HEK293 (cell line): ENCODE measurements at regions not wholly inside any gene's neighbourhood (a gene's known extent, or its start where the extent isn't known, plus 50 kb on each side); places are given as distances from the start of the nearest gene placed in this dataset.
"Not testable (repeated sequence)": the region's sequence is repeated elsewhere in the genome, so short reads cannot be mapped to it uniquely, and the experiment has no call there.

Experiments used
- FEZF1 ChIP-seq: fragments of 450-650 bp; formaldehyde crosslinking; IDR thresholded peaks from 2 replicates; pipeline ENCODE4 v1.5.1; 2016; ENCODE audit warnings: missing biosample characterization, missing genetic modification characterization
- OVOL3 ChIP-seq: fragments of 450-650 bp; formaldehyde crosslinking; IDR thresholded peaks from 2 replicates; pipeline ENCODE4 v1.5.1; 2016; ENCODE audit warnings: missing biosample characterization, missing genetic modification characterization
- SP2 ChIP-seq: fragments of 450-650 bp; formaldehyde crosslinking; IDR thresholded peaks from 2 replicates; pipeline ENCODE4 v1.5.1; 2016; ENCODE audit warnings: missing biosample characterization, missing genetic modification characterization
- ZBTB20 ChIP-seq: fragments of 450-650 bp; formaldehyde crosslinking; IDR thresholded peaks from 2 replicates; pipeline ENCODE4 v1.5.1; 2016; ENCODE audit warnings: missing biosample characterization, missing genetic modification characterization
- ZNF121 ChIP-seq: fragments of 450-650 bp; formaldehyde crosslinking; IDR thresholded peaks from 2 replicates; pipeline ENCODE4 v1.5.1; 2016; ENCODE audit warnings: missing biosample characterization, missing genetic modification characterization
- ZNF184 ChIP-seq: fragments of 450-650 bp; IDR thresholded peaks from 2 replicates; pipeline ENCODE4 v1.5.1; 2018; ENCODE audit warnings: missing biosample characterization, mild to moderate bottlenecking, missing genetic modification characterization
- ZNF274 ChIP-seq, 2 experiments: fragments of 200-500 bp in 1 of 2; fragments of 450-650 bp in 1 of 2; sonication (Bioruptor generic) in 1 of 2; formaldehyde crosslinking in 1 of 2; IDR thresholded peaks; 2 replicates each; pipeline versions ENCODE4 v1.5.1 to v1.6.1; 2014 to 2016; ENCODE audit warnings: borderline replicate concordance in 1 of 2, inconsistent platforms in 1 of 2, low read length in 1 of 2, missing biosample characterization in 1 of 2, missing genetic modification characterization in 1 of 2
- ZNF350 ChIP-seq: fragments of 450-650 bp; formaldehyde crosslinking; IDR thresholded peaks from 2 replicates; pipeline ENCODE4 v1.5.0; 2017; ENCODE audit warnings: missing biosample characterization, mild to moderate bottlenecking, missing genetic modification characterization
- ZNF501 ChIP-seq: fragments of 450-650 bp; formaldehyde crosslinking; IDR thresholded peaks from 2 replicates; pipeline ENCODE4 v1.5.1; 2016; ENCODE audit warnings: missing biosample characterization, missing genetic modification characterization
- ZNF76 ChIP-seq: fragments of 450-650 bp; formaldehyde crosslinking; IDR thresholded peaks from 2 replicates; pipeline ENCODE4; 2016; ENCODE audit warnings: low read depth, missing biosample characterization, missing genetic modification characterization, borderline replicate concordance
- ZNF837 ChIP-seq: fragments of 450-650 bp; formaldehyde crosslinking; IDR thresholded peaks from 2 replicates; pipeline ENCODE4 v1.5.1; 2016; ENCODE audit warnings: missing biosample characterization, missing genetic modification characterization
- ZSCAN23 ChIP-seq: fragments of 450-650 bp; formaldehyde crosslinking; IDR thresholded peaks from 2 replicates; pipeline ENCODE4 v1.5.1; 2016; ENCODE audit warnings: missing biosample characterization, missing genetic modification characterization
- TF ChIP-seq, protein P1 (sequence below): fragments of 450-650 bp; formaldehyde crosslinking; IDR thresholded peaks from 2 replicates; pipeline ENCODE4 v1.5.1; 2016; ENCODE audit warnings: missing biosample characterization, missing genetic modification characterization
- TF ChIP-seq, protein P2 (sequence below): fragments of 450-650 bp; formaldehyde crosslinking; IDR thresholded peaks from 2 replicates; pipeline ENCODE4 v1.5.1; 2016; ENCODE audit warnings: missing biosample characterization, missing genetic modification characterization

DNA sequence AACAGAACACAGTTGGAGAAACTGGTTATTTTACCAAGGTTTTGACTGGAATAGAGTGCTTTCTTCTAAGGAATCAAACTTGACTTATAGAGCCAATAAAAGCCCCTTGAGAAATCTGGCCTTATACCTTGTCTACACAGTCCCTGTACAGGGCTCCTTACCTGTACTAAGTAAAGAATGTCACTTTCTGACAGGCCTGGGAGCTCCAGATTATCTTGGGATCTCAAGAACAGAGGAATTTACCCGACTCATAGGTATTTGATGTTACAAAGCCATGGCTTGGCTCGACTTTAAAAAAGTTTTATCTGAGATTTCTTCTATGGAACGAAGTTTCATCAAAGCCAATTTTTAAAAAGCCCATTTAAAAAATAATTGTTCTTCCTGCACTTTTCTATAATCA is 487.8 kb upstream of the PABPC5 start:
- TF ChIP-seq, protein P1, sequence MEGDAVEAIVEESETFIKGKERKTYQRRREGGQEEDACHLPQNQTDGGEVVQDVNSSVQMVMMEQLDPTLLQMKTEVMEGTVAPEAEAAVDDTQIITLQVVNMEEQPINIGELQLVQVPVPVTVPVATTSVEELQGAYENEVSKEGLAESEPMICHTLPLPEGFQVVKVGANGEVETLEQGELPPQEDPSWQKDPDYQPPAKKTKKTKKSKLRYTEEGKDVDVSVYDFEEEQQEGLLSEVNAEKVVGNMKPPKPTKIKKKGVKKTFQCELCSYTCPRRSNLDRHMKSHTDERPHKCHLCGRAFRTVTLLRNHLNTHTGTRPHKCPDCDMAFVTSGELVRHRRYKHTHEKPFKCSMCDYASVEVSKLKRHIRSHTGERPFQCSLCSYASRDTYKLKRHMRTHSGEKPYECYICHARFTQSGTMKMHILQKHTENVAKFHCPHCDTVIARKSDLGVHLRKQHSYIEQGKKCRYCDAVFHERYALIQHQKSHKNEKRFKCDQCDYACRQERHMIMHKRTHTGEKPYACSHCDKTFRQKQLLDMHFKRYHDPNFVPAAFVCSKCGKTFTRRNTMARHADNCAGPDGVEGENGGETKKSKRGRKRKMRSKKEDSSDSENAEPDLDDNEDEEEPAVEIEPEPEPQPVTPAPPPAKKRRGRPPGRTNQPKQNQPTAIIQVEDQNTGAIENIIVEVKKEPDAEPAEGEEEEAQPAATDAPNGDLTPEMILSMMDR (tag by site-specific recombination) = not testable (repeated sequence)
- TF ChIP-seq ZNF350 (tag by site-specific recombination); FEZF1 (tag by site-specific recombination); ZSCAN23 (tag by site-specific recombination); ZNF501 (tag by site-specific recombination); ZNF121 (tag by site-specific recombination); ZNF184 (tag by site-specific recombination); SP2 (tag by site-specific recombination); ZNF274 (IDR thresholded peaks at IDR 0.05; ENCODE audit: low read length); ZNF274 (tag by site-specific recombination; IDR thresholded peaks at IDR 0.05; ENCODE audit: borderline replicate concordance); OVOL3 (tag by site-specific recombination); ZNF76; ZBTB20 (tag by site-specific recombination); ZNF837 (tag by site-specific recombination): not testable (repeated sequence)
- TF ChIP-seq, protein P2, sequence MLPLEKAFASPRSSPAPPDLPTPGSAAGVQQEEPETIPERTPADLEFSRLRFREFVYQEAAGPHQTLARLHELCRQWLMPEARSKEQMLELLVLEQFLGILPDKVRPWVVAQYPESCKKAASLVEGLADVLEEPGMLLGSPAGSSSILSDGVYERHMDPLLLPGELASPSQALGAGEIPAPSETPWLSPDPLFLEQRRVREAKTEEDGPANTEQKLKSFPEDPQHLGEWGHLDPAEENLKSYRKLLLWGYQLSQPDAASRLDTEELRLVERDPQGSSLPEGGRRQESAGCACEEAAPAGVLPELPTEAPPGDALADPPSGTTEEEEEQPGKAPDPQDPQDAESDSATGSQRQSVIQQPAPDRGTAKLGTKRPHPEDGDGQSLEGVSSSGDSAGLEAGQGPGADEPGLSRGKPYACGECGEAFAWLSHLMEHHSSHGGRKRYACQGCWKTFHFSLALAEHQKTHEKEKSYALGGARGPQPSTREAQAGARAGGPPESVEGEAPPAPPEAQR = not testable (repeated sequence)
